GM23338 (cell line): ENCODE measurements at regions not wholly inside any gene's neighbourhood (a gene's known extent, or its start where the extent isn't known, plus 50 kb on each side); places are given as distances from the start of the nearest gene placed in this dataset.

ENCODE experiments used
- EZH2 ChIP-seq: fragments of 200-600 bp; sonication (generic); IDR thresholded peaks from one replicate; pipeline ENCODE4 v1.8.0; 2017; ENCODE audit warnings: antibody characterized with exemption, mild to moderate bottlenecking, low read depth; ENCODE audit not compliant: unreplicated experiment
- EZH2phosphoT487 ChIP-seq: fragments of 200-600 bp; sonication (generic); IDR thresholded peaks from one replicate; pipeline ENCODE4 v1.8.1; 2018; ENCODE audit warnings: antibody characterized with exemption; ENCODE audit not compliant: unreplicated experiment
- POLR2AphosphoS5 ChIP-seq: IDR thresholded peaks from 2 replicates; pipeline ENCODE4 v1.6.1; 2016; ENCODE audit warnings: antibody characterized with exemption, low read depth
- ZNF114 ChIP-seq: fragments of 250-450 bp; sonication (Bioruptor Pico); IDR thresholded peaks from 2 replicates; pipeline ENCODE4 v1.5.0; 2020; ENCODE audit warnings: mild to moderate bottlenecking, moderate library complexity
- TF ChIP-seq, protein P1 (sequence below), 2 experiments: fragments of 200-600 bp in 1 of 2; sonication (generic) in 1 of 2; conservative IDR thresholded peaks; 2 replicates each; pipeline versions ENCODE4 v1.5.1 to v1.6.1; 2016 to 2017; ENCODE audit warnings: antibody characterized with exemption in 2 of 2, low read depth in 2 of 2, mild to moderate bottlenecking in 2 of 2, moderate library complexity in 1 of 2
- TF ChIP-seq, protein P2 (sequence below): IDR thresholded peaks from one replicate; pipeline ENCODE4 v1.6.1; 2018; ENCODE audit warnings: antibody characterized with exemption; ENCODE audit not compliant: unreplicated experiment

DNA sequence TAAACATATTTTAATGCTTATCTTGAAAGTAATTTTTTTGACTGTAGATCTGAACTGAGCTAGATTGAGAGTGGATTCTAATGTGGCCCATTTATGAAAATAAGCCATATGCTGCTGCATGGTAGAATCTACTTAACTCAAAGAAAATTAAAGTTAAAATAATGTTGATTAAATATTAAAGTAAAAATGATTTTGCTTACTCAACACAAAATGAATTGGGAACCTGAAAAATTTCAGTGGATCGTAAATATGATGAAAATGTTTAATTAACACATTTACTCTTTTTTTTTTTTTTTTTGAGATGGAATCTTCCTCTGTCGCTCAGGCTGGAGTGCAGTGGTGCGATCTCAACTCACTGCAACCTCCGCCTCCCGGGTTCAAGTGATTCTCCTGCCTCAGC lies 144.5 kb upstream of the HMGN3 start:
- TF ChIP-seq, protein P1, sequence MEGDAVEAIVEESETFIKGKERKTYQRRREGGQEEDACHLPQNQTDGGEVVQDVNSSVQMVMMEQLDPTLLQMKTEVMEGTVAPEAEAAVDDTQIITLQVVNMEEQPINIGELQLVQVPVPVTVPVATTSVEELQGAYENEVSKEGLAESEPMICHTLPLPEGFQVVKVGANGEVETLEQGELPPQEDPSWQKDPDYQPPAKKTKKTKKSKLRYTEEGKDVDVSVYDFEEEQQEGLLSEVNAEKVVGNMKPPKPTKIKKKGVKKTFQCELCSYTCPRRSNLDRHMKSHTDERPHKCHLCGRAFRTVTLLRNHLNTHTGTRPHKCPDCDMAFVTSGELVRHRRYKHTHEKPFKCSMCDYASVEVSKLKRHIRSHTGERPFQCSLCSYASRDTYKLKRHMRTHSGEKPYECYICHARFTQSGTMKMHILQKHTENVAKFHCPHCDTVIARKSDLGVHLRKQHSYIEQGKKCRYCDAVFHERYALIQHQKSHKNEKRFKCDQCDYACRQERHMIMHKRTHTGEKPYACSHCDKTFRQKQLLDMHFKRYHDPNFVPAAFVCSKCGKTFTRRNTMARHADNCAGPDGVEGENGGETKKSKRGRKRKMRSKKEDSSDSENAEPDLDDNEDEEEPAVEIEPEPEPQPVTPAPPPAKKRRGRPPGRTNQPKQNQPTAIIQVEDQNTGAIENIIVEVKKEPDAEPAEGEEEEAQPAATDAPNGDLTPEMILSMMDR (conservative IDR thresholded peaks at IDR 0.05; ENCODE audit: low read depth in 2 of 2): no peak
- TF ChIP-seq ZNF114 (CRISPR knock-in tag): no peak
- TF ChIP-seq EZH2: no peak
- TF ChIP-seq, protein P2, sequence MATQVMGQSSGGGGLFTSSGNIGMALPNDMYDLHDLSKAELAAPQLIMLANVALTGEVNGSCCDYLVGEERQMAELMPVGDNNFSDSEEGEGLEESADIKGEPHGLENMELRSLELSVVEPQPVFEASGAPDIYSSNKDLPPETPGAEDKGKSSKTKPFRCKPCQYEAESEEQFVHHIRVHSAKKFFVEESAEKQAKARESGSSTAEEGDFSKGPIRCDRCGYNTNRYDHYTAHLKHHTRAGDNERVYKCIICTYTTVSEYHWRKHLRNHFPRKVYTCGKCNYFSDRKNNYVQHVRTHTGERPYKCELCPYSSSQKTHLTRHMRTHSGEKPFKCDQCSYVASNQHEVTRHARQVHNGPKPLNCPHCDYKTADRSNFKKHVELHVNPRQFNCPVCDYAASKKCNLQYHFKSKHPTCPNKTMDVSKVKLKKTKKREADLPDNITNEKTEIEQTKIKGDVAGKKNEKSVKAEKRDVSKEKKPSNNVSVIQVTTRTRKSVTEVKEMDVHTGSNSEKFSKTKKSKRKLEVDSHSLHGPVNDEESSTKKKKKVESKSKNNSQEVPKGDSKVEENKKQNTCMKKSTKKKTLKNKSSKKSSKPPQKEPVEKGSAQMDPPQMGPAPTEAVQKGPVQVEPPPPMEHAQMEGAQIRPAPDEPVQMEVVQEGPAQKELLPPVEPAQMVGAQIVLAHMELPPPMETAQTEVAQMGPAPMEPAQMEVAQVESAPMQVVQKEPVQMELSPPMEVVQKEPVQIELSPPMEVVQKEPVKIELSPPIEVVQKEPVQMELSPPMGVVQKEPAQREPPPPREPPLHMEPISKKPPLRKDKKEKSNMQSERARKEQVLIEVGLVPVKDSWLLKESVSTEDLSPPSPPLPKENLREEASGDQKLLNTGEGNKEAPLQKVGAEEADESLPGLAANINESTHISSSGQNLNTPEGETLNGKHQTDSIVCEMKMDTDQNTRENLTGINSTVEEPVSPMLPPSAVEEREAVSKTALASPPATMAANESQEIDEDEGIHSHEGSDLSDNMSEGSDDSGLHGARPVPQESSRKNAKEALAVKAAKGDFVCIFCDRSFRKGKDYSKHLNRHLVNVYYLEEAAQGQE: no peak
- no peak for TF ChIP-seq POLR2AphosphoS5
- no peak for TF ChIP-seq EZH2phosphoT487
